Activated CD8-positive, alpha-beta T cell treated with anti-CD3 and anti-CD28 coated beads for 36 hours (primary cell): ENCODE measurements at regions not wholly inside any gene's neighbourhood (a gene's known extent, or its start where the extent isn't known, plus 50 kb on each side); places are given as distances from the start of the nearest gene placed in this dataset.

Experiments
- ATAC-seq: fragments of 200-7000 bp; cut with Tn5 transposase; one replicate; pipeline ENCODE4 v1.10.0; 2021; ENCODE audit warnings: mild to moderate bottlenecking, moderate library complexity
- CTCF ChIA-PET: fragments of 350-600 bp; sonication (Branson Sonifier 250); formaldehyde crosslinking; loops from one replicate; lab custom pipeline; 2021; ENCODE audit warnings: antibody characterized with exemption; lab: Charles Lee
- POLR2A ChIA-PET: fragments of 350-600 bp; sonication (Branson Sonifier 250); formaldehyde crosslinking; loops from one replicate; lab custom pipeline; 2021; ENCODE audit warnings: antibody characterized with exemption; lab: Charles Lee
- DNase-seq: peaks from one replicate; pipeline ENCODE4 v3.0.0-alpha.2; 2020
- H3K27ac Mint-ChIP-seq: one replicate; pipeline ENCODE4 v1.8.0; 2021; ENCODE audit warnings: mild to moderate bottlenecking, mixed read lengths
- H3K27me3 Mint-ChIP-seq: one replicate; pipeline ENCODE4 v1.8.0; 2021; ENCODE audit warnings: mixed read lengths
- H3K36me3 Mint-ChIP-seq: one replicate; pipeline ENCODE4 v1.8.0; 2021; ENCODE audit warnings: low read depth, mixed read lengths
- H3K4me1 Mint-ChIP-seq: one replicate; pipeline ENCODE4 v1.8.0; 2021; ENCODE audit warnings: low read depth, mixed read lengths
- H3K4me3 Mint-ChIP-seq: one replicate; pipeline ENCODE4 v1.8.0; 2021; ENCODE audit warnings: mild to moderate bottlenecking, moderate library complexity, mixed read lengths
- H3K9me3 Mint-ChIP-seq: one replicate; pipeline ENCODE4 v1.8.0; 2021; ENCODE audit warnings: mixed read lengths
- intact Hi-C: fragments of 100-400 bp; cut with micrococcal nuclease; formaldehyde crosslinking; loops from one replicate; pipeline ENCODE4 v1.10.0; 2022
- TF ChIP-seq, protein P1 (sequence below): fragments of 200-600 bp; IDR thresholded peaks from one replicate; pipeline ENCODE4 v1.8.0; 2022; ENCODE audit warnings: antibody characterized with exemption, mild to moderate bottlenecking

DNA sequence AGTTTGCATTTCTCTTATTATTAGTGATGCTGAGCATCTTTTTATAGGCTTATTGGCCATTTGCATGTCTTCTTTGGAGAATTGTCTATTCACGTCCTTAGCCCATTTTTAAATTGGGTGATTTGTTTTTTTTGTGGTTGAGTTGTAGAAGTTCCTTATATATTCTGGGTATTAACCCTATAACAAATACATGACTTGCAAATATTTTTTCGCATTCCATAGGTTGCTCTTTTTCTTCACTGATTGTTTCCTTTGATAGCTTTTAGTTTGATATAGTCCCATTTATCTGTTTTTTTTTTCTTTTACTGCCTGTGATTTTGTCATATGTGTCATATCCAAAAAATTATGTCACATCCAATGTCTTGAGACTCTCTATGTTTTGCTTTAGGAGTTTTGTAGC, 243.6 kb downstream of the GPD2 start:
- Mint-ChIP-seq H3K36me3 (no peaks in the 10 kb centered on the region), H3K27me3 (peaks cover 7% of the 10 kb centered on the region), H3K9me3 (no peaks in the 10 kb centered on the region), H3K4me3 (no peak overlapping the region), H3K4me1 (no peaks in the 10 kb centered on the region), H3K27ac (no peak overlapping the region)
- intact Hi-C loops: no loop called here
- TF ChIP-seq, protein P1, sequence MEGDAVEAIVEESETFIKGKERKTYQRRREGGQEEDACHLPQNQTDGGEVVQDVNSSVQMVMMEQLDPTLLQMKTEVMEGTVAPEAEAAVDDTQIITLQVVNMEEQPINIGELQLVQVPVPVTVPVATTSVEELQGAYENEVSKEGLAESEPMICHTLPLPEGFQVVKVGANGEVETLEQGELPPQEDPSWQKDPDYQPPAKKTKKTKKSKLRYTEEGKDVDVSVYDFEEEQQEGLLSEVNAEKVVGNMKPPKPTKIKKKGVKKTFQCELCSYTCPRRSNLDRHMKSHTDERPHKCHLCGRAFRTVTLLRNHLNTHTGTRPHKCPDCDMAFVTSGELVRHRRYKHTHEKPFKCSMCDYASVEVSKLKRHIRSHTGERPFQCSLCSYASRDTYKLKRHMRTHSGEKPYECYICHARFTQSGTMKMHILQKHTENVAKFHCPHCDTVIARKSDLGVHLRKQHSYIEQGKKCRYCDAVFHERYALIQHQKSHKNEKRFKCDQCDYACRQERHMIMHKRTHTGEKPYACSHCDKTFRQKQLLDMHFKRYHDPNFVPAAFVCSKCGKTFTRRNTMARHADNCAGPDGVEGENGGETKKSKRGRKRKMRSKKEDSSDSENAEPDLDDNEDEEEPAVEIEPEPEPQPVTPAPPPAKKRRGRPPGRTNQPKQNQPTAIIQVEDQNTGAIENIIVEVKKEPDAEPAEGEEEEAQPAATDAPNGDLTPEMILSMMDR: no peak
- no peak for DNase-seq
- ATAC-seq: no peak
- CTCF ChIA-PET: interaction anchor here (0.9 kb wide), 1 partner anchor 14 kb away, joined by 3 read pairs; no protein-coding TSS in a partner anchor
- POLR2A ChIA-PET: no interaction called here

DNA sequence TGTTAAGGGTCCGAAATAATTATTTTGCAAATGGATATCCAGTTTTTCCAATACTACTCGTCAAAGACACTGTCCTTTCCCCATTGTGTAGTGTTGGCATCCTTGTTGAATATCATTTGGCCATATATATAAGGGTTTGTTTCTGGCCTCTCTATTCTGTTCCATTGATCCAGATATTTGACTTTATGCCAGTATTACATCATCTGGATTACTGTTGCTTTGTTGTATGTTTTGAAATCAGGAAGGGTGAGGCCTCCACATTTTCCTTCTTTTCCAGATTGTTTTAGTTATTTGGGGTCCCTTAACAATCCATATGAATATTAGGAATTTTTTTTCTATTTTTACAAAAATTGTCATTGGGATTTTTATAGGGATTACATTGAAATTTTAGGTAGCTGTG, 244.1 kb downstream of the GPD2 start:
- ATAC-seq (no peak), DNase-seq (no peak)
- no peak overlapping the region for H3K4me3 Mint-ChIP-seq
- POLR2A ChIA-PET: no interaction called here
- CTCF ChIA-PET: interaction anchor here (0.9 kb wide), 1 partner anchor 14 kb away, joined by 3 read pairs; no protein-coding TSS in a partner anchor
- H3K9me3 Mint-ChIP-seq: no peaks in the 10 kb centered on the region
- intact Hi-C loops: no loop called here
- TF ChIP-seq, protein P1: no peak
- H3K27me3 Mint-ChIP-seq: peaks cover 7% of the 10 kb centered on the region
- no peak overlapping the region for H3K27ac Mint-ChIP-seq
- no peaks in the 10 kb centered on the region for H3K36me3 Mint-ChIP-seq
- H3K4me1 Mint-ChIP-seq: no peaks in the 10 kb centered on the region

DNA sequence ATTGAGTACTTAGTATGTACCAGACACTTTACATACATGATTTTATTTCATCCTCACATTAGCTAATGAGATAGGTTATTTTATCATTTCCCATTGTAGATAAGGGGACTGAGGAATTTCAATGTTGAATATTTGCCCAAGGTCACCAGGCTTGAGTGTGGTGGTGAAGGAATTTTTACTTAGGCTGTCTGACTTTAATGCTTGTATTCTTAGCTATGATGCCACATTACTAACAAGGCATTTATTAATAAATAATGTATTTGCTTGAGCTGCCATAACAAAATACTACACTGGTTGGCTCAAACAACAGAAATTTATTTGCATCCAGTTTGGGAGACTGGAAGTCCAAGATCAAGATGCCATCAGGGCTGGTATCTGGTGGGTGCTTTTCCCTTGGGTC, 250.9 kb downstream of the GPD2 start:
- no peak overlapping the region for H3K4me3 Mint-ChIP-seq
- intact Hi-C loops: no loop called here
- H3K9me3 Mint-ChIP-seq: no peaks in the 10 kb centered on the region
- CTCF ChIA-PET: no interaction called here
- POLR2A ChIA-PET: no interaction called here
- H3K27me3 Mint-ChIP-seq: peaks cover 2% of the 10 kb centered on the region
- DNase-seq: no peak
- H3K27ac Mint-ChIP-seq: no peak overlapping the region
- TF ChIP-seq, protein P1: no peak
- no peak for ATAC-seq
- no peaks in the 10 kb centered on the region for H3K4me1 Mint-ChIP-seq
- no peaks in the 10 kb centered on the region for H3K36me3 Mint-ChIP-seq

DNA sequence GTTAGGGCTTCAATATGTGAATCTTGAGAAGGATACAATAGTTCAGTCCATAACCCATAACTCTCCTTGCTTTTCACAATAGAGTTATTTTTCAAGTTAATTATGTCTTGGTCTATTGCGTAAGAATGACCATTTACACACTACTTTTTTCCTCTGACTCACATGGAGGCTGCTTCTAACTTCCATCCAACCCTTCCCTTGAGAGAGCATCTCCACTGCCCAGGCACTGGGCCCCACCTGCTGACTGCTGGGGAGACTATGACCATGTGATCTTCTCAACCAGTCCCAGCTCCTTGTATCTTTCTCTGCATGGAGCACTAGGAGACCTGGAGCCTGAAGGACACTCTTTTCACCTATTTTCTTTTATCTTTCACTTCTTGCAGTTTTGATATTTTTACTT, 251.5 kb downstream of the GPD2 start:
- ATAC-seq: no peak
- no peak overlapping the region for H3K27ac Mint-ChIP-seq
- TF ChIP-seq, protein P1: no peak
- DNase-seq: no peak
- intact Hi-C loops: no loop called here
- no peaks in the 10 kb centered on the region for H3K4me1 Mint-ChIP-seq
- H3K27me3 Mint-ChIP-seq: peaks cover 2% of the 10 kb centered on the region
- no peak overlapping the region for H3K4me3 Mint-ChIP-seq
- H3K36me3 Mint-ChIP-seq: no peaks in the 10 kb centered on the region
- no peaks in the 10 kb centered on the region for H3K9me3 Mint-ChIP-seq
- POLR2A ChIA-PET: no interaction called here
- CTCF ChIA-PET: no interaction called here

DNA sequence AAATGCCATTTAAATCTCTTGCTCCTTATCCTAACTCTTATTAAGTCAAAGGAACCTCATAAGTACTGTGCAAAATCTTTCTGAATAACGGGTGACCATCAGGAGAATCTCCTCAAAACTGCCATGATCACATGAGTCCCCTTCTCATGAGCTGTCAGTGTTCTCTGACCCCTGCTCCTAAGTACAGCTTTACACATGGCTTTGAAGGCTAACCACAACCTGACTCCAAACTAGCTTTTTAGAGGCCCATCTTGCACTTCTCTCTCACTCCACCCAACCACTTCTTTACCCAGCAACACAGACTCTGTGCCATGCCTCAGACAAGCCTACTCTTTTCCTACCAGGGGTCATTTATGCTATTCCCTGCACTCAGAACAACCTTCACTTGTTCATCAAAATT, 253.8 kb downstream of the GPD2 start:
- ATAC-seq (no peak), DNase-seq (no peak)
- Mint-ChIP-seq H3K27me3 (no peaks in the 10 kb centered on the region), H3K36me3 (no peaks in the 10 kb centered on the region), H3K4me3 (no peak overlapping the region), H3K9me3 (no peaks in the 10 kb centered on the region), H3K27ac (no peak overlapping the region), H3K4me1 (no peaks in the 10 kb centered on the region)
- TF ChIP-seq, protein P1: no peak
- ChIA-PET CTCF (interaction anchor here (0.6 kb wide), 1 partner anchor 154 kb away, joined by 3 read pairs; no protein-coding TSS in a partner anchor), POLR2A (interaction anchor here (0.6 kb wide), 1 partner anchor 221 kb away, joined by 3 read pairs; no protein-coding TSS in a partner anchor)
- intact Hi-C loops: no loop called here
